ENCODE measurements at regions not wholly inside any gene's neighbourhood (a gene's known extent, or its start where the extent isn't known, plus 50 kb on each side); places are given as distances from the start of the nearest gene placed in this dataset.

DNA sequence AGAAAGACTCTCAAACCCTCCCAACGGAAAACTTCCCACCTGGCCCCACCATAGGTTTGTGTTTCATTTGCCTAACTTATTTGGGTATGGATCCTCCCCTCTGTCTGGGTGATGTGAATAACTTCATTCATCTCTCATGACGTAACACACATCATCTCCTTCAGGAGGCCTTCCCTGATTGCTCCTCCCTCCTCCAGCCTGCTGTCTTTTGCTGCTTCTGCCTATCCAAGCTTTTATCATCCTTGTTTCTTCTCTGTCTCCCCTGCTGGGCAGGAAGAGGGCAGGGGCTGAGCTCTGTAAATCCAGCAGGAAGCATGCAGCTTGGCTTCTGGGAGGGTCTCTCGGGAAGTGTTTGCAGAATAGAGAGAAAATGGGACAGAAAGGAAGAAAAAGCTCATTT, 766.0 kb upstream of the TBX3 start:
- Histone ChIP-seq H3K4me1 (ENCODE audit: insufficient read depth, low read length, severe bottlenecking) (no peaks in the 10 kb centered on the region), H3K27ac (ENCODE audit: low read depth, low read length, poor library complexity, severe bottlenecking) (no peak overlapping the region), H3K36me3 (ENCODE audit: insufficient read depth, low read length) (no peaks in the 10 kb centered on the region)

DNA sequence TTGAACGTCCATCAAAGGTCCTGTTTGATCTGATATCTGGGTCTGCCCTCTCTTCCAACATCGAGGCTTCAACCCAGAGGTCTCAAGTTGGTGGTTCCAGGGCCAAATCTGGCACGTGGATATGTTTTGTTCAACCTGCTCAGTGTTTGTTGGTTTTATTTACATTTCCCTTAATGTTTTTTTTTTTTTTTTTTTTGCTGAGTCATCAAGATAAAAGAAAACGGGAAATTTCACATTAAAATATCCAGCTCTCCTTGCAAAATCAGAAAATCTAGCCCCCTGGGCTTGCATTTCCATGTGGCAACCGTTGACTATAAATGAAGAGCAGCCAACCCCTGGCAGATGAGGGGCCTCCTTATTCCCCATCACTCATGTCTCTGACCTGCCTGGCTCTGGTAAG, 765.6 kb upstream of the TBX3 start:
- Histone ChIP-seq H3K27me3 (ENCODE audit: insufficient read depth, low read length) (no peaks in the 10 kb centered on the region), H3K4me2 (ENCODE audit: low read length) (no peak overlapping the region), H2AFZ (ENCODE audit: low read length) (no peak overlapping the region), H3K36me3 (ENCODE audit: insufficient read depth, low read length) (no peaks in the 10 kb centered on the region), H3K9me3 (ENCODE audit: low read length) (no peaks in the 10 kb centered on the region), H3K4me1 (ENCODE audit: insufficient read depth, low read length, severe bottlenecking) (no peaks in the 10 kb centered on the region), H3K79me2 (ENCODE audit: insufficient read depth, low read length) (no peaks in the 10 kb centered on the region), H4K20me1 (ENCODE audit: insufficient read depth, low read length) (no peaks in the 10 kb centered on the region), H3K4me3 (ENCODE audit: low read depth, low read length, poor library complexity, severe bottlenecking) (no peak overlapping the region), H3K27ac (ENCODE audit: low read depth, low read length, poor library complexity, severe bottlenecking) (no peak overlapping the region), H3K9ac (ENCODE audit: low read length) (no peak overlapping the region), H3K9me2 (ENCODE audit: low read depth, low read length) (no peaks in the 10 kb centered on the region), H3F3A (ENCODE audit: insufficient read depth, low read length) (no peaks in the 10 kb centered on the region)
- TF ChIP-seq CTCF (IDR thresholded peaks at IDR 0.05; ENCODE audit: low read length): no peak

More for the DNA sequence above, 766.0 kb upstream of the TBX3 start:
- H3K4me2 ChIP-seq (ENCODE audit: low read length): no peak overlapping the region
- no peaks in the 10 kb centered on the region for H3K9me2 ChIP-seq (ENCODE audit: low read depth, low read length)
- no peaks in the 10 kb centered on the region for H3K9me3 ChIP-seq (ENCODE audit: low read length)
- no peak overlapping the region for H3K9ac ChIP-seq (ENCODE audit: low read length)
- H3K79me2 ChIP-seq (ENCODE audit: insufficient read depth, low read length): no peaks in the 10 kb centered on the region
- H3K27me3 ChIP-seq (ENCODE audit: insufficient read depth, low read length): no peaks in the 10 kb centered on the region
- H3F3A ChIP-seq (ENCODE audit: insufficient read depth, low read length): no peaks in the 10 kb centered on the region
- no peak overlapping the region for H2AFZ ChIP-seq (ENCODE audit: low read length)
- H4K20me1 ChIP-seq (ENCODE audit: insufficient read depth, low read length): no peaks in the 10 kb centered on the region
- TF ChIP-seq CTCF (IDR thresholded peaks at IDR 0.05; ENCODE audit: low read length) (no peak), EZH2 (IDR thresholded peaks at IDR 0.05; ENCODE audit: borderline replicate concordance, low read length) (no peak)
- H3K4me3 ChIP-seq (ENCODE audit: low read depth, low read length, poor library complexity, severe bottlenecking): no peak overlapping the region

- no peaks in the 10 kb centered on the region for H3K9me3 ChIP-seq (ENCODE audit: low read length)
- TF ChIP-seq CTCF (IDR thresholded peaks at IDR 0.05; ENCODE audit: low read length) (no peak), EZH2 (IDR thresholded peaks at IDR 0.05; ENCODE audit: borderline replicate concordance, low read length) (no peak)
- no peaks in the 10 kb centered on the region for H3F3A ChIP-seq (ENCODE audit: insufficient read depth, low read length)
- no peak overlapping the region for H3K27ac ChIP-seq (ENCODE audit: low read depth, low read length, poor library complexity, severe bottlenecking)
- H3K9ac ChIP-seq (ENCODE audit: low read length): no peak overlapping the region
- no peaks in the 10 kb centered on the region for H3K79me2 ChIP-seq (ENCODE audit: insufficient read depth, low read length)
- H3K9me2 ChIP-seq (ENCODE audit: low read depth, low read length): no peaks in the 10 kb centered on the region
- H3K4me1 ChIP-seq (ENCODE audit: insufficient read depth, low read length, severe bottlenecking): no peaks in the 10 kb centered on the region
- H3K36me3 ChIP-seq (ENCODE audit: insufficient read depth, low read length): no peaks in the 10 kb centered on the region
- no peaks in the 10 kb centered on the region for H4K20me1 ChIP-seq (ENCODE audit: insufficient read depth, low read length)
- no peak overlapping the region for H3K4me2 ChIP-seq (ENCODE audit: low read length)
- H2AFZ ChIP-seq (ENCODE audit: low read length): no peak overlapping the region
- H3K27me3 ChIP-seq (ENCODE audit: insufficient read depth, low read length): no peaks in the 10 kb centered on the region
- no peak overlapping the region for H3K4me3 ChIP-seq (ENCODE audit: low read depth, low read length, poor library complexity, severe bottlenecking)
These were observed 760.4 kb upstream of the TBX3 start for GRCh38 chr12:115444346-115444745.

Data from OCI-LY1 (cell line).